Stimulated activated CD8-positive, alpha-beta memory T cell treated with anti-CD3 and anti-CD28 coated beads, Interleukin-2, amount 100 ng/mL, for 1 hour (primary cell): ENCODE measurements at regions not wholly inside any gene's neighbourhood (a gene's known extent, or its start where the extent isn't known, plus 50 kb on each side); places are given as distances from the start of the nearest gene placed in this dataset.

Experiments used
- DNase-seq, 2 donors: peaks; one replicate each; pipeline ENCODE4 v3.0.0-alpha.2; 2020; ENCODE audit warnings: low read depth in 2 of 2

GRCh38 chr20:42020316-42020715 is 402.1 kb upstream of the CHD6 start:
- no peak for DNase-seq

DNA sequence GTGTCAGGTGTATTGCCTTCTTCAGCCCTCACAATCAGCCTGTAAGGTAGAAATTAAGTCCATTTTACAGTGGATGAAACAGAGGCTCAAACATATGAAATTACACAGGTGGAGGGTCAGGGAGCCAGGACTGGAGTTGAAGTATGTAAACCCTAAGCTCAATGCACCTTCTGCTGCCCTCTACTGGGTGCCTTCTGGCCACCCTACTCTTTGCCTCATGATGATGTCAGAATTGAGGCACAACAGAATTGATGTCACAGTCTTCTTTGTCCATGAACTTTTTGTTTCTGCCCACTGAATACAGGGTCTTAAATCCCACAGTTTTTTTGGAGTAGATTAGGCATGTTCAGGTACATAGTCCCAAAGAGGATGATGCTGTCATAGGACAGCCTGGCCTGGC is 400.8 kb upstream of the CHD6 start:
- DNase-seq = no peak

- DNase-seq = no peak
These were observed 391.9 kb upstream of the CHD6 start for GRCh38 chr20:42010090-42010489.

DNA sequence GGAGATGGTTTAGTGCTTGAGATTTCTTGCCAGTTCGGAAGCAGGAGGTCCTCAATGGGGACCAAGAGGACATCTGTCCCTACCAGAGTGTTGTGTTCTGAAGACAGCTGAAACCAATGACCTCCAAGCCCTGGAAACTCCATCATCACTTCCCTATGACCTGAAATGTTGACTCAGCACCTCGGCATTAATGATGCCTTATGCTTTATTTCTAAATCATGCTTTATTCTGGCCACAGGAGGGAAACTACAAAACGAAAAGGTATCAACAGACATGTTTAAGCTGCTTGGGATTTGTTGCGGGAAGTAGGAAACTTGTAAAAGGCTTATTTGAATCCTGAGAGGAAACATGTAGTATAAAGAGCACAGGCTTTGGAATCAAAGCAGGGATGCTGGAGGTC is 389.1 kb upstream of the CHD6 start:
- no peak for DNase-seq

- DNase-seq = no peak
These were observed 387.0 kb upstream of the CHD6 start for GRCh38 chr20:42005211-42005610.

DNA sequence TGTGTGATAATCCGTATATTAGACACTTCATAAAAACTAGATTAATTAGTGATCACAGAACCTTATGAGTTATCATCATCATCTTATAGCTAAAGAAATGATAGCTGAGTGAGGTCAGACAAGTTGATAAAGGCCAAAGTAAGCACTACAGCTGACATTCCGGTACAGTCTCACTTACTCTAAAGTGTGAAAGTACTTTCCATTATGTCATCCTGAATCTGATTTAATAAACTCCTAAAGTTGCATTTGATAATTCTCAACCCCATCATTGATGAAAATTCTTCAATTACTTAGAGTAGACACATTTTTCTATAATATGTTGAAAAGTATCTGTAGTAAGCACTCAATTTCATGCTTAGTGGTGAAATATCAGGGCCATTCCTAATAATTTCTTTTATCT is 385.2 kb upstream of the CHD6 start:
- no peak for DNase-seq

- no peak for DNase-seq
These were observed 380.6 kb upstream of the CHD6 start for GRCh38 chr20:41998539-41999341.

DNA sequence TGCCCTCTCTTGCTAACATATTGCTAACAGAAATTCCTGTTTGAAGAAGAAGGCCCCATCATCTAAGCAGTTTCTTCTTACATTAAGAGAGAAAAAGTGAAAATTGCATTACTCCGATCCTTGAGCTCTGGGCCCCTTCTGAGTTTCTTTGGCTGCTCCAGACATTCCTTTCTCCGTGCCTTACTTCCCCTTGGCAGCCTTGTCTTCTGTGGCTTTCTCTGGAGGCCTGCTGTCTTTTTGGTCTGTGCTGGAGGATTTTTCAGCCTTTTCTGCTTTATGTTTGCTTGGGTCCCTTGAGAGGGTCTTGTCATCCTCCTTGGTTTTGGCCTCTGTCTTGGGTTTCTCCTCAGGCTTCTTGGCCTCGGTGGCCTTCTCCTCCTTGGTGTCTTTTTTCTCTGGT is 378.8 kb upstream of the CHD6 start:
- no peak for DNase-seq

GRCh38 chr20:41992481-41992880 is 374.3 kb upstream of the CHD6 start:
- DNase-seq = no peak

DNA sequence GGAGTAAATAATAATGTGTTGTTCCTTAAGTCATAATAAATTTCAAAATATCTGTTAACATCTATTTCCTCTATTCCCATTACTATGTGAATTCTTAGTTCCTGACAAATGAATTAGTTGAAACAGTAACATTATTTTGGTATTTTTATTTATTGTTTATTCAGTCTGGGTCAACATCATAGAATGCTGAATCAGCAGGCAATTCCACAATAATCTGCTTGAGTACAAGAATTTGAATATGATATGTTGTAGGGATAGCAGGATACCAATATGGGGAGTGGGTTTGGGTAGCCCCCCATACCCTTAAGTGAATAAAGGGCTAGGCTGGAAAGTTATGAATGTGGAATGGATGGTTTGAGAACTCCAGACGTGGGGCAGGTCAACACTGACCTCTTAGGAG is 373.2 kb upstream of the CHD6 start:
- no peak for DNase-seq

GRCh38 chr20:41989935-41990635 is 371.9 kb upstream of the CHD6 start:
- DNase-seq = no peak

- no peak for DNase-seq
These were observed 371.0 kb upstream of the CHD6 start for GRCh38 chr20:41989039-41989679.

DNA sequence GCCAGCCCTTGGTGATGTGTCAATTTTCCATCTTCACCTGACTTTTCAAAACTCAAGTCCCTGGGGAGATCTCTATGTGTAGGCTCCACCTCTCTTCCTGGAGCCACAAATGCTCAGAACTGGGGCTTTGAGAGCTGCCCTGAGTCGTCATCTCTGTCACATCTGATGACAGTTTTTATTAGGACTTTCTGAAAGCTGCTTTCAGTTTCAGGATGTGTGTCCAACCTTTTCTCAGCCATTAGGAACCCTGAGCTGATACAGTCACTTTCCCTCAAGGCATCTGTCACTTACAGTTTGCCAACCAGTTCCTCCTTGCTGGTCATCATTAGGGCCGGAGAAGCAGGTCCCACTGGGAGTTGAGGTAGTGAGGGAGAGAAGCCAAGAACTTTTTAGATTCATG is 365.9 kb upstream of the CHD6 start:
- no peak for DNase-seq

GRCh38 chr20:41983159-41983558 is 365.0 kb upstream of the CHD6 start:
- DNase-seq = no peak

GRCh38 chr20:41981746-41982145 is 363.6 kb upstream of the CHD6 start:
- DNase-seq = no peak

DNA sequence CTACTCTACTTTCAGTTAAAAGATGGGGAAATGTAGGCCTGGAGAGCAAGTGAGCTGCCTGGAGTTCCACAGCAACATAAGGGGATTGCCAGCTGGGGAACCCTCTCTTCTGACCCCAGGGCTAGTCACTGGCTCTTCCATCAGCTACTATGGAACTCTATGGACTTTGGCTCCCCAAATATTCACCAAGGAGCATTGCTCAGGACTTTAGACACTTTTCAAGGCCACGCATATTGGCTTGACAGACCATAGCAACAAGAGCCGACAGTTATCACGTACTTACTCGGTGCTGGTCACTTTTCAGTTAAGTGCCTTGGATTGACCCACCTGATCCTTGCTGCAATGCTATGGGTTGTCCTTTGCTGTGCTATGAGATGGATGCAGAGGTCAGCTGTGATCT is 360.7 kb upstream of the CHD6 start:
- DNase-seq = no peak

DNA sequence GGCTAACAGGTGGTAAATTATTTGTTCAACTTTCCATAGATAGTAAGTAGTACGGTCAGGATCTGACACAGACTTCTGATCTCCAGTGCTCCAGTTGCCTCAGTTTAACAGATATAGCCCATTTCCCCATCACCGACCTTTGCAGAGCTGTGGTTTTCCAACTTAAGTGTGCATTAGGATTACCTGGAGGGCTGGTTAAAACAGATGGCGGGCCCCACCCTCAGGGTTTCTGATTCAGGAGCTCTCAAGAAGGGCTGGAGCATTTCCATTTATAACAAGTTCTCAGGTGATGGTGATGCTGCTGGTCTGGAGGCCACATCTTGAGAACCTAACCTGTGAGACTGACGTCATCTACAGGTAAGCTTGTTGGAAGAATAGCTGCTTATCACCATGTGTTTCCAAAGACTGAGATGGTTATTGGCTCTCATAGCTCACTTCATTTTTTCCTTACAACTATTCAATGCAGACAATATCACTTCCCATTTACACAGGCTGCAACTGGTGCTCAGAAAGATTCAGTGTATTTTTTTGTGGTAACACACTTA is 360.1 kb upstream of the CHD6 start:
- DNase-seq = no peak

GRCh38 chr20:41969656-41970055 is 351.5 kb upstream of the CHD6 start:
- no peak for DNase-seq

DNA sequence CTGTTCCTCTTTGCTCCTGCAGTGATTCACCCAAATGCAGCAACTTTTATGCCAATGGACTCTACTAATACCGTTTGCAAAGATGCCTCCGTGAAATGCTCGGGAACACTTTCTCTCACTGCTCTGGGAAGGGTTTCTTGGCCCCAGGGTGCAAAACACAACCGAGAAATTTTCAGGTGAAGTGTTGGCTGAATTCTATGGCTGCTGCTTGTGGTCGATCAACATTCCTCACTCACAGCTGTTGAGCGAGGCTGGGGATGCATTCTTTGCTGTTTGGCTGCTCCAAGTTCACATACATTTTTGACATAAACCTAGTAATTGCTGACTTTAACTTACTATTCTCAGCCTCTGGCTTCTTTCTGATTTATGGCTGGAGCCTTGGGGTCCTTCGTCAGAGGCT is 342.0 kb upstream of the CHD6 start:
- no peak for DNase-seq

- DNase-seq = no peak
These were observed 340.2 kb upstream of the CHD6 start for GRCh38 chr20:41958391-41958790.

GRCh38 chr20:41956338-41957074 is 338.3 kb upstream of the CHD6 start:
- DNase-seq = no peak

GRCh38 chr20:41952166-41952565 is 334.0 kb upstream of the CHD6 start:
- no peak for DNase-seq
